Kidney capillary endothelial cell (primary cell): ENCODE measurements at regions not wholly inside any gene's neighbourhood (a gene's known extent, or its start where the extent isn't known, plus 50 kb on each side); places are given as distances from the start of the nearest gene placed in this dataset.
A peak's percentile ranks its signal among the peaks of the same experiment; 100 is the strongest.

Experiments used
- DNase-seq: peaks from one replicate; pipeline ENCODE4 v3.0.0-alpha.2; 2018; ENCODE audit warnings: low spot score

DNA sequence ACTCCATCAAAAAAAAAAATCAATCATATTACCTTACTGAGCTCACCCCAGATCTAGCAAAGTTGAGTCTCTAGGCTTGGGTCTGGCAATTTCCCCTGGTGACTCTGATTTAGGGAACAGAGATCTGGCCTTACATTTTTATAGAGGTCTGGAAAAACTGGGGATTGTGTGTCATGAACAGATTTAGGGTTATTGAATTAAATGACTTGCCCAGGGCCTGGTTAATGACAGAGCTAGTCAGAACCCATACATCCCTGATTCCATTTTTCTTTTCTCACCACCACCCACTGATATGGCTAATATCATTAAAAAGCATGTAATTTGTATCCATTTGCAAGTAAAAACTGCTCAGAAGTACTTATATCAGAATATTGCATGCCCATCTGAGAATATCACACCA lies 163.4 kb upstream of the OGFRL1 start:
- no peak for DNase-seq

DNA sequence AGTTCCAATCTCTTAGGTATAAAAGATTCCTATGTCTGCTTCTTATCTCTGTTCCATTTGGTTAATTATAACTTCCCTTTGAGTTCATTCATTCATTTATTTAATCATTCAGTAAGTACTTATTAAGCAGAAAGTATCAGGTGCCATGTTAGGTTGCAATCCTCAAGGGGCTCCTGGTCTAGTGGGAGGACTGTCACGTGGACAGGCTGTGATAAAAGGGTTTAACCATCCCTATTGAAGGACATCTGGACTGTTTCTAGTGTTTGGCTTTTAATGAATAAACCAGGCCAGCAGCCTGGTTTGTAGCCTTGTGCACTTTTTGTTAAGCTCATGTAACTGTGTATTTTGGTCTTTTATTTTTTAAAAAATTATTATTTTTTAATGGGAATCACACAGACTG lies 162.1 kb upstream of the OGFRL1 start:
- DNase-seq = no peak

DNA sequence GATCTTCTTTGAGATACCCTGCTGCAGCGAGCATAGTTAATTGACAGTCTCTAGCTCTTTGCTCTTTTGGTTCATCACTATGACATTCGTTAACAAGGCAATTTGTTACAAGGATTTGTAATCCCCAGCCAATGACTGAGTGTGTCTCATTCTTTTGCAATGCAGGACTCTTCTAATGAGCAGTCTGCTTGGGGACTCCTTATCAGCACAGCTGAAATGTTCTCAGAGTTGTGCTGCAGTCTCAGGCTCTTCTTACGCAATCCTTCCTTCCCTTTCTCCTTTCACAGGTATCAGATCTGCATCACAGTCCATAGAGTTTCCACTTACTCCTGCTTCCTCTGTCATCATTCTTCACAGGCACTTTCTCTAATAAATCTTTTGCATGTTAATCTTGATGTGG lies 161.2 kb upstream of the OGFRL1 start:
- no peak for DNase-seq

DNA sequence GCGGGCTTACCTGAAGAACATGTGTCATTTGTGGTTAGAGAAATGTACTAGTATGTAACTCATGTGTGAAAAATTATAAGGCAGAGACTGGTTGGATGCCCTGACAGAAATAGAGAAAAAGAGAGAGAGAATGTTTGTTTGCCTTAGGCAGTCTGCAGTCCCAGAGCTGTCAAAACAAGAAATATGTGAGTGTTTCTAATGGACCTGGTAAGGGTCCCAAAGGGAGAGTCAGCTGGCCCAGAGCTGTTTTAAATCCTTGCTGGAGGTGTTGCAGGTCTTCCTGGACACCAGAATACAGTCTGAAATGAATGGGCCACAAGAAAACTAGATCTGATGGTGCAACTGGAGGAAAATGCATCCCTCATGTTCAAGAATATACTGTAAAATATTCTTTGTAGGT lies 158.3 kb upstream of the OGFRL1 start:
- no peak for DNase-seq

DNA sequence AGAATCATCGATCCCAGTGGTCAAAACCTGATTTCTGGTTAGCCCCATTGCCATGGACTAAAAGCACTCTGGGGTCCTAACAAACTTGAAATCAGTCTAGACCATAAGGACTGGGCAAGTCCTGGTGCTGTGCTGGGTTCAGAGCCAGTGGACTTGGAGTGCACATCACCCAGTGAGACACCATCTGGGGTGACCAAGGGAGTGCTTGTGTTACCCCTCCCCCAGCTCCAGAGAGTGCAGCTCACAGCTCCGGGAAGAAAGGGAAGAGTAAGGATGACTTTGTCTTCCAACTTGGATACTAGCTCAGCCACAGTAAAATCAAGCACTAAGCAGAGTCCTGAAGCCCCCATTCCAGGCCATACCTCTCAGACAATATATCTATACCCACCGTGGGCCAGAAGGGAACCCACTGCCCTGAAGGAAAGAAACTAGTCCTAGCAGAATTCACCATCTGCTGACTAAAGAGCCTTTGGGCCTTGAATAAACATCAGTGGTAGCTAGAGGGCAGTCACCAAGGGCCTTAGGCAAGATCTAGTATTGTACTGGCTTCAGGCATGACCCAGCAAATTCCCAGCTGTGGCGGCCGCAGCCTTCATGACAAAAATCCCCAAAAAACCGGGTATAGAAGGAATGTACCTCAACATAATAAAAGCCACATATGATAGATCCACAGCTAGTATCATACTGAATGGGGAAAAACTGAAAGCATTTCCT lies 153.5 kb upstream of the OGFRL1 start:
- DNase-seq = no peak

DNA sequence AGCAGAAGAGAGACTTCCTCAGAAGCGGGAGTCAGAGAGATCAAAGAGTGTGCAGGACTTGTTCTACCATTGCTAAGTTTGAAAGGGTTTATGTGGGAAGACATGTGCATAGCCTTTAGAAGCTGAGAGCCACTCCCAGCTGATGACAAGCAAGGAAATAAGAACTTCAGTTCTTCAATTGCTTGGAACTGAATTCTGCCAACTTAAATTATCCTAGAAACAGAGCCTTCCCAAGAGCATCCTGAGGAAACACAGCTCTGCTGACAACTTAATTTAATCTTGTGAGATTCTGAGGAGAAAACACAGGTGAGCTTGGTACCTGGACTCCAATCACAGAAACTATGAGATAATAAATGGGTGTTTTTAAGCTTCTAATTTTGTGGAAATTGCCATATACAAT lies 150.6 kb upstream of the OGFRL1 start:
- no peak for DNase-seq

- no peak for DNase-seq
Measured at GRCh38 chr6:71138376-71138775, 150.2 kb upstream of the OGFRL1 start.

DNA sequence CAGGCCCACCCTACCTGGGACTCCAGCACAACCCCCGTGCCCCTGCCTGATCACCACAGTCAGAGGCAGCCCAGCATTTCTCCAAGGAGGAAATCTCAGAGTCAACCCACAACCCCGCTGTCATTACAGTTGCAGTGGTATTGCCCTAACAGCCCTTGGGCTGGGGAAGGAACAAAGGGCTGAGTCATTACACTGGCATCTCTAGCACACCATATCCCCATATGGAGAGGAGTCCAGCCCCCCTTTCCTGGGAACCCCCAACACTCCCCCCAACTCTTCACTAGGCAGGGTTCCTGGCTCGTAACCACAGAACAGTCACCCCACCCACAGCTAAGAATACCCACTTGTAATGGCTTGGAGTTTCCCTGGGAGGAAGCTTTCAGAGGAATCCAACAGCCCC lies 149.4 kb upstream of the OGFRL1 start:
- no peak for DNase-seq

DNA sequence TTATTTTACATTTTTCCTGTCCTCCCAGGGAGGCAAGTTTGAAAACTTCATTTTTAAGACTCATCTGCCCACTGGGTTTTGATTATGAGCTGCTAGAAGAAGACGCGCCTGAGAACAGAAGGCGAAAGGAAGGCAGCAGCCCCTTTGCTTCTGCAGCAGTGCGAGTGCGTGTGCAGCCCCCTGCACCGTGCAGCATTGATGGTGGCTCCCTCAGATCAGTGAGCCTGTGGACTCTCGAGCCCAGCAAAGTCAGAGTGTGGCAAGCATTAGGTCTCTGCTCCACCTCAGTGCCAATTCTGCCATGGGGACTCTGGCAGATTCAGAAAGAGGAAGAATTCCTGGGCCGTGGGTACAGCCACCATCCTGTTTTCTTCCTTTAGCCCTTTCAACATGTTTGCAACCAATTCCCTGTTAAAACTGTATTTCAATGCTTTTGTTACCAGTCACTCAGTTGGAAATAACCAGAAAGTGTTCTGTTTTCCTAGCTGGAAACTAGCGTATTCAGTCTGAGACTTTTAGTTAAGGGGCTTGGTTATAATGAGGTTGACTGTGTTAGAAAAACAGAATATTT lies 134.8 kb upstream of the OGFRL1 start:
- DNase-seq = no peak

DNA sequence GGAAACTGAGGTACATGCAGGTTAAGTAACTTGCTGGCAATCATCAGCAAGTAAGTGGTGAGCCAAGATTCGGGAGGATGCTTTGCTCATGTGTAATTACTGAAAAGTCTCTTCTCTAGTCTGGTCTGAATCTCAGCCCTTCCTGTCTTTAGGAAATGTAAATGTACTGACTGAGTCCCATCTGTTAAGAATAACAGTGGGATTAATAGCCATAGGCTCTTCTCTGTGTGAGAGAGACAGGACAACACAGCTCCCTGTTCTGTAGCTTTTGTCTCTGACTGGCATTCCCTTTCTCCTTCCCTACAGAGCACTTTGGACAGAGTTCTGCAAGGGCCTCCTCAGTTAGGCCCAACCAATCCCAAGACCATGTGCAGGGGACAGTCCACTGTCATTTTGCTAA lies 131.3 kb upstream of the OGFRL1 start:
- no peak for DNase-seq

- DNase-seq = no peak
Measured at GRCh38 chr6:71164890-71165289, 123.7 kb upstream of the OGFRL1 start.

DNA sequence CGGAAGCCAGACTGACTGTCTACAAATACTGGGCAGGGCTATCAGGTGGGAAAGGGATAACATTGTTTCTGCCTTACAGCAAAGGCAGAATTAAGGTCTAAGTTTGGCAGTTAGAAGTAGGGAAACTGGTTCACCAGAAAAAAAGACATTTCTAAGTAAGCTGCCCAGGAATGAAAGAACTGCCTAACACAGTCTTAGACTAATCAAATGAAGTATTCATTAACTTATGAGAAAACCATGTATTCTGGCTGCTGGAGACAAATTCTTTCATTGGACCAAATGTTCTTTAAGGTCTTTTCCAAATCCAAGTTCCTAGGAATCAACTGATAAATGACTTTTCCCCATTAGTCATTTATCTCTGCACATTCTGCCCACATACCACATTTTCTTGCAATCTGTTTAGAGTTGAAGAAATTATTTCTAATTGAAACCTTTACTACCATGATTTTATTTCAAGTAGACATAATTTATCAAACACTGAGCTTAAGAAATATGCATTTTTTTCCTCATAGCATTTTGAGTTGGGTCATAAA lies 120.3 kb upstream of the OGFRL1 start:
- no peak for DNase-seq

- DNase-seq = no peak
Measured at GRCh38 chr6:71171497-71172070, 117.0 kb upstream of the OGFRL1 start.

DNA sequence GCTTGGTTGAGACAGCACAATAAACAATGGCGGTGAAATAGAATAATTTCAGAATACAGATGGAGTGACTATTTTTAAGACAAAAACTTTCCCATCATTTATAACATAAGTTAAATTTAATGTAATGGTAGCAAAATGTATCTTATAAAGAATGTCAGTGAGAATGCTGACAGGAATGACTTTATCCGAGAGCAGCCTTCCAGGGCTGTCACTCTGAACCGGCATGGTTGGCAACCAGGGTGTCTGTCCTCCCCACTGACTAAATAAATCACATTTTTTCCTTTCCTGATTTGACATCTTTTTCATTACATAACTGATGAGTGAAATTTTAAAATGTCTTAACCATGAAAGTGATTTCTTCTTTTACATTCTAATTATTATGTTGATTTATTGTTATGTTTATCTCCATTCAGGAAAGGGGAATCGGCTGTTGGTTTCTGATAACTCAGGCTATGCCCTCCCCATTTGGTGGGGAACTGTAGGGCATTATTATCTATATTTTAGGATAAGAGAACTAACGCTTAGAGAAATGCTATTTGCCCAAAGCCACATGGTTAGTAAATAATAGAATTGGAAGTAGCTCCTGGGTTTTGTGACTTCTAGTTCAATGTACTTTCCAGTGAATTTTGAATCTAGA lies 109.2 kb upstream of the OGFRL1 start:
- no peak for DNase-seq

DNA sequence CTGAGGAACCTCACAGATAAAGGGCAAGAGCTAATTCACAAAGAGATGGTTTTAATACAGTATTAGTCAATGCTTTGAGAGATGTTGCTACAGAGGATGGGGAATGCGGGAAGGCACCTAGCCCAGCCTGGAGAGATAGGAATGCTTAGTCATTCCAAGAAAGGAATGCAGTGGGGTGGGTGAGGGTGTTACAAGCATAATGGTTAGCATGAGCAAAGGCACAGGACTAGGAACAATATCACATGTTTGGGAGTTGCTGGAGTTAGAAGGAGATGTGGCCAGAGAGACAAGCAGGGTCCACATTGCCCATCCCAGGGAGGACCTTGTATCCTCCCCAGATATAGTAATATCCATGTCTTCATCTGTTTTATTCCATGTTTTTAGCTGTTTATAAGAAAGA lies 107.0 kb upstream of the OGFRL1 start:
- DNase-seq = no peak

DNA sequence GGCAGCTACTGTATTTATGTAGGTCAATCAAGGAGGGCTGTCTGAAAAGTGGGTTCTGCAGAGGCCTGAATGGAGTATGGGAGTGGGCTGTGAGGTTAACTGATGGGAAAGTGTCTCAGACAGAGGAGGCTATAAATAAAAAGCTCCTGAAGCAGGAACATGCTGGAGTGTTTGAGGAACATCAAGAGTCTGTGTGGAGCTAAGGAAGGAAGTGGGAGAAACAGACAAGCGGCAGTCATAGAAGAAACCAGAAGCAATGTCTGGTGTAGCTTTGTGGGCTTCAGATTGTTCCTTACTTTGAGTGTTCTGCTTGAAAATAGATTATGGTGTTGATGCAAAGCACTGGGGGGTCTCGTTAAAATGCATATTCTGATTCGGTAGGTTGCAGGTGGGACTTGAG lies 101.5 kb upstream of the OGFRL1 start:
- no peak for DNase-seq

- DNase-seq = peak; percentile 64
Measured at GRCh38 chr6:71190809-71191208, 97.8 kb upstream of the OGFRL1 start.

DNA sequence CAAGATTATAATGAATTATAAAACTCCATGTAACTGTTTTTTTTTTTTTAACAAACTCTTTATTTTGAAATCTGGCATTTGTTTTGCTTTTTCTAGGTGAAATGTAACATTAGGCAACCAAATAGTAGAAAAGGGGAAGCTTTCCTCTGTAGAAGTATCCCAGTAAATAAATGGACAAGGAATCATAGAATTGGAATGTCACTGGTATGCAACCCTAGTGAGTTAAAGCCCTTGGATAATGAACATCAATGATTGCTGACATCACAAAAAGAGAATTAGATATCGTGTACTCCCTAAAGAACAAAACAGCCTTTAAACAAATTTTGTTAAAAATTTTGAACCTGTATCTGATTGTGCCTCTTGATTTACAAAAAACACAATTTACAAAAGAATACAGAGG lies 93.9 kb upstream of the OGFRL1 start:
- peak; percentile 25 for DNase-seq

DNA sequence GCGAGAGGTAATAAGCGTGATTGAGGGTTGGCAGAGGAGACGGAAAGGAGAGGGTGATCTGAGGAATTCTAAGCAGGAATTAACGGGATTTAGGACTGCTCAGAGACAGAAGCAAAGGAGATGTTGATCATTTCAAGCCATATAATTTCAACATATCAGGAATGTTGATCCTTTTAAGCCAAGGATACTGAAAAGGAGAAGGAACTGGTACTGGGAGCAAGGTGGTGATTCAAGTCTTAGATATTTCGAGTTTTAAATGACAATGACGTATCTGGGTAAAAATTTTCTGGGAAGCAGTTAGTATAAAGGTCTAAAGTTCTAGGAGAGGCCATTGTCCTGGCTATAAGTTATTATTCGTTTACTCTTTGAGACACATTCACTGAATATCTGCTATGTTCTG lies 91.3 kb upstream of the OGFRL1 start:
- DNase-seq = no peak

DNA sequence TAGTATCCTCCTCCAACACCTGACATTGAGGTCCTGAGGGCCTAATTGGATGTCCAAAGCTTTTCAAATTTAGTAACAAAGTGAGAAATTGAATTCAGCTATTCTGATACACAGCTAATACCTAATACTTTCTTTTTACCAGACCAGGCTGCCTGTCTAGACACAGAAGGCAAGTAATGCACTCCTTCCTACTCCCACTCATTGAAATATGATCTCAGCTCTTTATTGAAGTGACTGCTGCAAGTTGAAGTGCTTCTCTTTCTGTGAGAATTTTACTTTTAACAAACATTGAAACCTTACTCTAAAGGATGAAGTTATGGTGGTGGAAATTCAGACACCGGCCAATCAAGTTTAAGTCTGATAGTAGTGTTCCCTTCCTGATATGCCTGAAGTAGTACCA lies 90.8 kb upstream of the OGFRL1 start:
- DNase-seq = no peak

DNA sequence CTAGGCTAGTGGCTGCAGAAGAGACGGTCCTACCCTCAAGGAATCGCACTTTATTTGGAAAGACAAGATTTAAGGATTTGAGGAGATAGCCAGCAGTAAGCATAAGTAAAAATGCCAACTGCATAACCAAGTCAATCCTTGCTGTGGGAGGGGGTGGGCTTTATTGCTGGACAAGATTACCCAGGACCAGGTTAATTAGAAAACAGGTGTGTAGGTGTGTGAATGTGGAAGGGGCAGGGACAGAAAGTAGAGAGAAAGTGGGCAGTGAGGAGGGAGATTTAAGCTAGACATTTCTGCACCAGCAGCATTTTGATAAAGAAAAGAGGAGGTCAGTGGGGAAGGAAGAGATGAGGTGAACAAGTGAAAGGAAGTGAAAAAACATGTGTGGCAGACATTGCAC lies 89.7 kb upstream of the OGFRL1 start:
- DNase-seq = no peak

DNA sequence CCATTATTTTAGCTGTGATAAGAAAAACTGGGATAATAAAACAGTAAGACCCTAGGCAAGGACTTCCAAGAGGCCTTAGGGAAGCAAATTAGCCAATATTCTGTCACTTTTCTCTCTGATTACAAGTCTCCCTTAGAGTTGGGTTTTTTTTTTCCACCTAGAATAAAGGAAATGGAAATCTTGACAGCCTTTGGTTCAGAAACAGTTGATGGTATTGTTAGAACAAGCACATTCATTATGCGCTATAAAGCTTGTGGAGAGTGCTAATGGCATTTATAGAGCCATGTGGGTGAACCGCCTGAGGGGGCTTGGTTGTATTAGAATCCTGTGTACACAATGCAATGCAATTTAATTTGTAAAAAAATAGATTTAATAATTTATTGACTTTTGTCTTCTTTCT lies 88.9 kb upstream of the OGFRL1 start:
- DNase-seq = no peak

- DNase-seq = no peak
Measured at GRCh38 chr6:71203206-71203605, 85.4 kb upstream of the OGFRL1 start.
